DND-41 (cell line): ENCODE measurements at regions not wholly inside any gene's neighbourhood (a gene's known extent, or its start where the extent isn't known, plus 50 kb on each side); places are given as distances from the start of the nearest gene placed in this dataset.

Source experiments
- CTCF ChIP-seq: IDR thresholded peaks from 2 replicates; pipeline ENCODE4 v1.5.1; 2012; ENCODE audit warnings: borderline replicate concordance, low read length, moderate library complexity, mild to moderate bottlenecking; ENCODE audit not compliant: poor library complexity, severe bottlenecking; ENCODE audit errors: extremely low read depth
- EZH2 ChIP-seq: IDR thresholded peaks from 3 replicates; pipeline ENCODE4 v1.6.1; 2012; ENCODE audit warnings: borderline replicate concordance, low read depth, mild to moderate bottlenecking, moderate library complexity, low read length, inconsistent platforms; ENCODE audit not compliant: severe bottlenecking

- no peak for TF ChIP-seq CTCF
- TF ChIP-seq EZH2, result no peak
Measured at GRCh38 chr12:92199819-92200576, 54.4 kb upstream of the BTG1 start.
